H1 (cell line): ENCODE measurements at regions not wholly inside any gene's neighbourhood (a gene's known extent, or its start where the extent isn't known, plus 50 kb on each side); places are given as distances from the start of the nearest gene placed in this dataset.

Experiments
- CEBPB ChIP-seq: IDR thresholded peaks from 2 replicates; pipeline ENCODE4 v1.6.1; 2012; ENCODE audit warnings: low read depth, low read length
- CTCF ChIP-seq, 3 experiments: IDR thresholded peaks; 1 replicate in 2 of 3; 2 replicates in 1 of 3; pipeline versions ENCODE4 v1.5.1 to v1.6.1; 2011; ENCODE audit warnings: low read length in 3 of 3, mild to moderate bottlenecking in 3 of 3, inconsistent platforms in 2 of 3, low read depth in 1 of 3, moderate library complexity in 1 of 3; ENCODE audit not compliant: insufficient read depth in 1 of 3; ENCODE audit errors: control extremely low read depth in 1 of 3
- GABPA ChIP-seq: IDR thresholded peaks from 2 replicates; pipeline ENCODE4 v1.6.1; 2011; ENCODE audit warnings: mild to moderate bottlenecking, low read length, moderate library complexity, borderline replicate concordance; ENCODE audit not compliant: insufficient read depth
- RFX5 ChIP-seq: IDR thresholded peaks from 2 replicates; pipeline ENCODE4 v1.6.1; 2011; ENCODE audit warnings: low read depth, low read length, improper control_type of control experiment, borderline replicate concordance

GRCh38 chr9:73541923-73542322 is 390.3 kb downstream of the ANXA1 start:
- no peak for TF ChIP-seq CEBPB
- TF ChIP-seq CTCF (IDR thresholded peaks at IDR 0.05; ENCODE audit: control extremely low read depth in 1 of 3, insufficient read depth in 1 of 3, low read depth in 1 of 3, low read length in 3 of 3): no peak
- TF ChIP-seq GABPA: no peak
- no peak for TF ChIP-seq RFX5
